Kidney (tissue), 13 donors: ENCODE measurements at regions not wholly inside any gene's neighbourhood (a gene's known extent, or its start where the extent isn't known, plus 50 kb on each side); places are given as distances from the start of the nearest gene placed in this dataset.

ENCODE experiments used
- DNase-seq, 5 donors: peaks; one replicate each; pipeline ENCODE4 v3.0.0-alpha.2; 2013 to 2020
- FAIRE-seq: peaks from 2 replicates; lab custom pipeline; 2012; peaks lifted over from hg19 to GRCh38; lab: Jason Lieb, UNC
- H3K27ac ChIP-seq, 2 donors: one replicate each; pipeline ENCODE4 v1.7.0; 2013; ENCODE audit warnings: low read depth in 2 of 2, low read length in 2 of 2, inconsistent platforms in 1 of 2
- H3K27me3 ChIP-seq: one replicate; pipeline ENCODE4 v1.7.1; 2013; ENCODE audit warnings: low read length, inconsistent platforms; ENCODE audit not compliant: control insufficient read depth, insufficient read depth
- H3K36me3 ChIP-seq, 3 donors: one replicate each; pipeline versions ENCODE4 v1.7.0 to v1.7.1; 2013; ENCODE audit warnings: low read length in 3 of 3, control low read depth in 1 of 3, inconsistent platforms in 1 of 3; ENCODE audit not compliant: insufficient read depth in 3 of 3, control insufficient read depth in 2 of 3
- H3K4me1 ChIP-seq, 3 donors: one replicate each; pipeline versions ENCODE4 v1.7.0 to v1.7.1; 2013; ENCODE audit warnings: low read length in 3 of 3, inconsistent platforms in 1 of 3, low read depth in 1 of 3; ENCODE audit not compliant: control insufficient read depth in 2 of 3, insufficient read depth in 2 of 3
- H3K4me3 ChIP-seq, 3 donors: one replicate each; pipeline versions ENCODE4 v1.7.0 to v1.8.1; 2013; ENCODE audit warnings: low read length in 3 of 3, control low read depth in 1 of 3, inconsistent platforms in 1 of 3
- H3K9ac ChIP-seq, 3 donors: one replicate each; pipeline versions ENCODE4 v1.7.0 to v1.7.1; 2013; ENCODE audit warnings: low read length in 3 of 3, control low read depth in 1 of 3, inconsistent platforms in 1 of 3
- H3K9me3 ChIP-seq, 3 donors: one replicate each; pipeline versions ENCODE4 v1.7.0 to v1.7.1; 2013; ENCODE audit warnings: low read length in 3 of 3, control low read depth in 1 of 3, inconsistent platforms in 1 of 3; ENCODE audit not compliant: control insufficient read depth in 2 of 3, insufficient read depth in 1 of 3
- CTCF ChIP-seq: IDR thresholded peaks from 3 replicates; pipeline ENCODE4 v1.5.1; 2012; ENCODE audit warnings: mild to moderate bottlenecking, moderate library complexity, borderline replicate concordance; ENCODE audit not compliant: insufficient read depth; ENCODE audit errors: extremely low read depth
- intact Hi-C: fragments of 100-400 bp; cut with DNase I; formaldehyde crosslinking; loops from one replicate; pipeline ENCODE4 v1.11.1; 2022
- donor health status: control.
- donor health status: control.
- donor health status: control.
- donor health status: control.
- donor health status: control.
- donor health status: DM: yes; HTN: yes; CAD: no.
- donor health status: Normal renal cell carcinoma (clear cell type).

- Histone ChIP-seq H3K27ac (no peak overlapping the region), H3K4me3 (no peak overlapping the region), H3K9me3 (no peaks in the 10 kb centered on the region), H3K36me3 (no peaks in the 10 kb centered on the region), H3K27me3 (no peaks in the 10 kb centered on the region), H3K9ac (no peak overlapping the region), H3K4me1 (no peaks in the 10 kb centered on the region)
- no peak for TF ChIP-seq CTCF
- FAIRE-seq (no peak), DNase-seq (no peak)
- intact Hi-C loops, result no loop called here
These were observed 56.2 kb downstream of the TAF11L14 start for GRCh38 chr5:17690473-17690872.

GRCh38 chr5:17691762-17692161 lies 57.5 kb downstream of the TAF11L14 start:
- intact Hi-C loops, result no loop called here
- Histone ChIP-seq H3K4me3 (no peak overlapping the region), H3K9ac (no peak overlapping the region), H3K27me3 (no peaks in the 10 kb centered on the region), H3K27ac (no peak overlapping the region), H3K36me3 (no peaks in the 10 kb centered on the region), H3K9me3 (no peaks in the 10 kb centered on the region), H3K4me1 (no peaks in the 10 kb centered on the region)
- FAIRE-seq (no peak), DNase-seq (no peak)
- no peak for TF ChIP-seq CTCF

GRCh38 chr5:17694371-17694770 lies 60.1 kb downstream of the TAF11L14 start:
- no peak overlapping the region for H3K27ac ChIP-seq
- no peaks in the 10 kb centered on the region for H3K27me3 ChIP-seq
- no peak overlapping the region for H3K9ac ChIP-seq
- H3K4me1 ChIP-seq, result no peaks in the 10 kb centered on the region
- intact Hi-C loops, result no loop called here
- H3K36me3 ChIP-seq, result no peaks in the 10 kb centered on the region
- DNase-seq, result no peak
- no peaks in the 10 kb centered on the region for H3K9me3 ChIP-seq
- no peak for FAIRE-seq
- H3K4me3 ChIP-seq, result no peak overlapping the region
- no peak for TF ChIP-seq CTCF

GRCh38 chr5:17694914-17695313 lies 60.7 kb downstream of the TAF11L14 start:
- H3K27me3 ChIP-seq, result no peaks in the 10 kb centered on the region
- no peaks in the 10 kb centered on the region for H3K4me1 ChIP-seq
- no peaks in the 10 kb centered on the region for H3K9me3 ChIP-seq
- H3K9ac ChIP-seq, result no peak overlapping the region
- no peak overlapping the region for H3K4me3 ChIP-seq
- DNase-seq (no peak), FAIRE-seq (no peak)
- no peak overlapping the region for H3K27ac ChIP-seq
- H3K36me3 ChIP-seq, result no peaks in the 10 kb centered on the region
- TF ChIP-seq CTCF, result no peak
- intact Hi-C loops, result no loop called here
